ENCODE measurements at regions not wholly inside any gene's neighbourhood (a gene's known extent, or its start where the extent isn't known, plus 50 kb on each side); places are given as distances from the start of the nearest gene placed in this dataset.

GRCh38 chr13:90454002-90454636 lies 893.4 kb upstream of the MIR17HG start:
- TF ChIP-seq POLR2A (IDR thresholded peaks at IDR 0.05; ENCODE audit: low read length) (no peak), GATA1 (IDR thresholded peaks at IDR 0.05; ENCODE audit: low read depth, low read length) (no peak)

Measured in erythroblast (primary cell).